Nephron progenitor cell (in vitro differentiated cells): ENCODE measurements at regions not wholly inside any gene's neighbourhood (a gene's known extent, or its start where the extent isn't known, plus 50 kb on each side); places are given as distances from the start of the nearest gene placed in this dataset.

Experiments used
- DNase-seq: peaks from one replicate; pipeline ENCODE4 v3.0.0; 2021
- H3K27ac Mint-ChIP-seq: 2 replicates; pipeline ENCODE4 v1.8.0; 2021; ENCODE audit warnings: mild to moderate bottlenecking, moderate library complexity, mixed read lengths
- H3K27me3 Mint-ChIP-seq: 2 replicates; pipeline ENCODE4 v1.8.0; 2021; ENCODE audit warnings: mild to moderate bottlenecking, low read depth, mixed read lengths; ENCODE audit not compliant: poor library complexity
- H3K36me3 Mint-ChIP-seq: 2 replicates; pipeline ENCODE4 v1.8.0; 2021; ENCODE audit warnings: low read depth, mixed read lengths
- H3K4me1 Mint-ChIP-seq: 2 replicates; pipeline ENCODE4 v1.8.0; 2021; ENCODE audit warnings: mixed read lengths
- H3K4me3 Mint-ChIP-seq: 2 replicates; pipeline ENCODE4 v1.8.0; 2021; ENCODE audit warnings: mild to moderate bottlenecking, moderate library complexity, mixed read lengths
- H3K9me3 Mint-ChIP-seq: 2 replicates; pipeline ENCODE4 v1.8.0; 2021; ENCODE audit warnings: mild to moderate bottlenecking, moderate library complexity, mixed read lengths
- TF ChIP-seq, protein P1 (sequence below): fragments of 200-600 bp; sonication (generic); IDR thresholded peaks from 2 replicates; pipeline ENCODE4 v1.5.0; 2021; ENCODE audit warnings: antibody characterized with exemption

DNA sequence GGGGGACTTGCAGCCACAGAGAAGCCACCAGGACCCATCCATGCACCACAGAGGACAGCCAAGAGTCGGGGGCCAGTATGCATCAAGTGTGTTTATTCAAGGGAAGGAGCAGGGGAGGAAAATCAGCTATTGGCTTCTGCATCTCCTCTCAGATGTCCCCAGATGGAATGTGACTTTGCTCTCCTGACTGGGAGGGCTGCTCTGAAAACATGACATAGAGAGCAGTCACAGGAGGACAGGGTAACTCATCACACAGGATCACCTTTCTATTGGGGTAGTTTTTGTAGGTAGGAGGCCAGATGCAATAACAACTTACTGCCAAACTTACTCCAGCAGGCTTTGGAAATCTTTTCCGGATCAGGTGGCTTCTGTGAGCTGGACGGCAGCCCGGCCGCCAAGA is 121.0 kb upstream of the OPCML start:
- no peak for DNase-seq
- Mint-ChIP-seq H3K9me3 (peaks cover 8% of the 10 kb centered on the region), H3K27me3 (peaks cover 9% of the 10 kb centered on the region), H3K36me3 (no peaks in the 10 kb centered on the region), H3K27ac (peak overlapping the region; percentile 16), H3K4me3 (no peak overlapping the region), H3K4me1 (peaks cover 43% of the 10 kb centered on the region)
- TF ChIP-seq, protein P1, sequence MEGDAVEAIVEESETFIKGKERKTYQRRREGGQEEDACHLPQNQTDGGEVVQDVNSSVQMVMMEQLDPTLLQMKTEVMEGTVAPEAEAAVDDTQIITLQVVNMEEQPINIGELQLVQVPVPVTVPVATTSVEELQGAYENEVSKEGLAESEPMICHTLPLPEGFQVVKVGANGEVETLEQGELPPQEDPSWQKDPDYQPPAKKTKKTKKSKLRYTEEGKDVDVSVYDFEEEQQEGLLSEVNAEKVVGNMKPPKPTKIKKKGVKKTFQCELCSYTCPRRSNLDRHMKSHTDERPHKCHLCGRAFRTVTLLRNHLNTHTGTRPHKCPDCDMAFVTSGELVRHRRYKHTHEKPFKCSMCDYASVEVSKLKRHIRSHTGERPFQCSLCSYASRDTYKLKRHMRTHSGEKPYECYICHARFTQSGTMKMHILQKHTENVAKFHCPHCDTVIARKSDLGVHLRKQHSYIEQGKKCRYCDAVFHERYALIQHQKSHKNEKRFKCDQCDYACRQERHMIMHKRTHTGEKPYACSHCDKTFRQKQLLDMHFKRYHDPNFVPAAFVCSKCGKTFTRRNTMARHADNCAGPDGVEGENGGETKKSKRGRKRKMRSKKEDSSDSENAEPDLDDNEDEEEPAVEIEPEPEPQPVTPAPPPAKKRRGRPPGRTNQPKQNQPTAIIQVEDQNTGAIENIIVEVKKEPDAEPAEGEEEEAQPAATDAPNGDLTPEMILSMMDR: no peak

- H3K4me1 Mint-ChIP-seq: peaks cover 47% of the 10 kb centered on the region
- TF ChIP-seq, protein P1: no peak
- H3K9me3 Mint-ChIP-seq: peaks cover 7% of the 10 kb centered on the region
- H3K4me3 Mint-ChIP-seq: no peak overlapping the region
- H3K27ac Mint-ChIP-seq: peak overlapping the region; percentile 85
- peaks cover 9% of the 10 kb centered on the region for H3K27me3 Mint-ChIP-seq
- H3K36me3 Mint-ChIP-seq: no peaks in the 10 kb centered on the region
- DNase-seq: no peak
Measured at GRCh38 chr11:133650082-133650481, 117.8 kb upstream of the OPCML start.

- Mint-ChIP-seq H3K9me3 (peaks cover 7% of the 10 kb centered on the region), H3K27ac (no peak overlapping the region), H3K4me1 (peaks cover 38% of the 10 kb centered on the region), H3K27me3 (peaks cover 9% of the 10 kb centered on the region), H3K36me3 (no peaks in the 10 kb centered on the region), H3K4me3 (no peak overlapping the region)
- TF ChIP-seq, protein P1: no peak
- DNase-seq: peak; percentile 26
Measured at GRCh38 chr11:133649040-133649439, 116.7 kb upstream of the OPCML start.

- no peak overlapping the region for H3K4me3 Mint-ChIP-seq
- H3K36me3 Mint-ChIP-seq: peaks cover 5% of the 10 kb centered on the region
- no peak overlapping the region for H3K27ac Mint-ChIP-seq
- H3K4me1 Mint-ChIP-seq: peaks cover 19% of the 10 kb centered on the region
- TF ChIP-seq, protein P1: no peak
- no peak for DNase-seq
- H3K27me3 Mint-ChIP-seq: peaks cover 12% of the 10 kb centered on the region
- H3K9me3 Mint-ChIP-seq: peaks cover 13% of the 10 kb centered on the region
Measured at GRCh38 chr11:133639408-133639807, 107.1 kb upstream of the OPCML start.

GRCh38 chr11:133638921-133639320 is 106.6 kb upstream of the OPCML start:
- Mint-ChIP-seq H3K36me3 (peaks cover 5% of the 10 kb centered on the region), H3K4me3 (no peak overlapping the region), H3K9me3 (peaks cover 15% of the 10 kb centered on the region), H3K4me1 (peaks cover 23% of the 10 kb centered on the region), H3K27ac (no peak overlapping the region), H3K27me3 (peaks cover 12% of the 10 kb centered on the region)
- DNase-seq: no peak
- TF ChIP-seq, protein P1: no peak

GRCh38 chr11:133636711-133637355 is 104.5 kb upstream of the OPCML start:
- no peak for DNase-seq
- peaks cover 14% of the 10 kb centered on the region for H3K27me3 Mint-ChIP-seq
- TF ChIP-seq, protein P1: no peak
- peaks cover 14% of the 10 kb centered on the region for H3K9me3 Mint-ChIP-seq
- peaks cover 5% of the 10 kb centered on the region for H3K36me3 Mint-ChIP-seq
- peaks cover 29% of the 10 kb centered on the region for H3K4me1 Mint-ChIP-seq
- H3K27ac Mint-ChIP-seq: no peak overlapping the region
- no peak overlapping the region for H3K4me3 Mint-ChIP-seq
